C4-2B (cell line): ENCODE measurements at regions not wholly inside any gene's neighbourhood (a gene's known extent, or its start where the extent isn't known, plus 50 kb on each side); places are given as distances from the start of the nearest gene placed in this dataset.

Experiments
- CTCF ChIP-seq: fragments of 450-650 bp; conservative IDR thresholded peaks from 2 replicates; pipeline ENCODE4 v1.5.1; 2017; ENCODE audit warnings: mild to moderate bottlenecking
- ZFX ChIP-seq: fragments of 450-650 bp; IDR thresholded peaks from 2 replicates; pipeline ENCODE4 v1.6.1; 2017

- TF ChIP-seq CTCF (no peak), ZFX (no peak)
Observed at GRCh38 chr17:14748036-14748710, 447.3 kb downstream of the HS3ST3B1 start.
